HG02981 (cell line): ENCODE measurements at regions not wholly inside any gene's neighbourhood (a gene's known extent, or its start where the extent isn't known, plus 50 kb on each side); places are given as distances from the start of the nearest gene placed in this dataset.

Source experiments
- ATAC-seq: cut with Tn5 transposase; IDR thresholded peaks from one replicate; pipeline ENCODE4 v1.9.1; 2021; ENCODE audit warnings: mild to moderate bottlenecking, moderate library complexity; ENCODE audit not compliant: unreplicated experiment

DNA sequence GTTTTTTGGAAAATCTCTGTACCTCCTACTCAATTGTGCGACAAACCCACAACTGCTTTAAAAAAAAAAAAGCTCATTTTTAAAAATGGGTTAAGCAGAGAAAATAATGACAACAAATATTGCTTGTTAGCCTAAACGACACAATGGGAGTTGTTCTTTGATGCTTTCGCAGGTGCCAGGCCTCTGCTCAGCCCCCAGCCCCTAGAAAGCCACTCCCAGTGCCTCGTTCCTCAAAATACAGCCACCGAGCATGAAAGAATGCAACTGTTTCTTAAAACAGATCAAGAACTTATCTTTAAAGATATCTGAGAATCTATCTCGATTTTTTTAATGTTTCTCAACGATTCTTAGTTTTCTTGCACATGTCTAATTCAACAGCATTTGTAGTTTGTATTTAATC, 85.2 kb upstream of the PFKP start:
- no peak for ATAC-seq

DNA sequence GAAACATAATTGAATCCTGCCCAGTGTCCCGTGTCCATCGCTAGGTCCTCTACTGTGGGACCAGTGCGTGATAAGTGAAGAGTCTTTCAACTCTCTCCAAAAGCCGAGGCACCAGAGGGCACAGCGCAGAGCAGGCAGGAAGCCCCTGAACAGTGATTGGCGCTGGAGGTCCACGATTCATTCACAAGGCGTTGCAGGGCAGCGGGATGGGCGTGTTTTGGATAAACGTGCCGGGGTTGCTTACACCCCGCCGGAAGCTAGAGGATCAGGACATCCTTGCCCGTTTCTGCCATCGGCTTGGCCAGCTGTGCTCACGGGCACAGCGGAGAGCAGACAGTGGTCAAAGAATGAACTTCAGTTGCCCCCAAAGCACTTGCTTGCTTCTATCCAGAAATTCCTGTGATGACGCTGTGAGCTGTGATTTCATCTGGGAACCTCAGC, 86.0 kb upstream of the PFKP start:
- no peak for ATAC-seq

- ATAC-seq = peak; percentile 58
These were observed 86.5 kb upstream of the PFKP start for GRCh38 chr10:2980791-2981360.

GRCh38 chr10:2980116-2980515, 87.2 kb upstream of the PFKP start:
- no peak for ATAC-seq

DNA sequence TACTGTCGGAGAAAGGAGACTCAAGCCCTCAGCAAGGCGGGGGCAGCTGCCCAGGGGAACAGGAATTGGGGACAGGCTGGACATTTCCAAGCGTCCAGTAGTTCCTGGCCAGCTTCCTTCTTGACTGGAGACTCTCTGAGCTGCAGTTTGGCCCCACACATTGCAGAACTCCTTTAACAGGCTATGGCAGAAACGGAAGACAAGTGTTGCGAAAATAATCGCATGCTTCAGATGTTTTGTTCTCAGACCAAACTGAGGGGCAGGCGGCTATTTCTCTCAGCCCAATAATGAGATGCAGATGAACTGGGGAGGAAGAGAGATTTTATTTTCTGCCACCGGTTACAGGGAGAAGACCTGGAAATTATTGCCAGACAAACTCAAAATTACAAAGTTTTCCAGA, 88.0 kb upstream of the PFKP start:
- no peak for ATAC-seq

- peak; percentile 34 for ATAC-seq
These were observed 88.6 kb upstream of the PFKP start for GRCh38 chr10:2978574-2979273.

DNA sequence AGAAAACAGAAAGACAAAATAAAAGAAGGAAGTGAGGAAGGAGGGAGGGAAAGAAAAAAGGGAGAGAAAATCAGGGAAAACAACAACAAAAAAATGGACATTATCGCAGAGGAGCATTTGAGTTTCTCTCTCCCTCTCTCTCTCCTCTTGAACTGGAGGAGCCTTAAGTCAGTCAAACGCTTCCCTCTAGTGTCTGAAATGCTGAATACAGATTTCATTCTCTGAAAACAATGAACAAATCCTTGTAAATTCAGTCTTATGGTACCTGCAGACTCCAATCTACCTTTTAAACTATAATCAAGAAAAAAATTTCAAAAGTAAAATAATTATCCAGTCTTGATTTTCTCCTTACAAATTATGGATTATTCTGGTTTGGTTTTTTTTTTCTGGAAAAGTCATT, 89.2 kb upstream of the PFKP start:
- peak; percentile 44 for ATAC-seq

DNA sequence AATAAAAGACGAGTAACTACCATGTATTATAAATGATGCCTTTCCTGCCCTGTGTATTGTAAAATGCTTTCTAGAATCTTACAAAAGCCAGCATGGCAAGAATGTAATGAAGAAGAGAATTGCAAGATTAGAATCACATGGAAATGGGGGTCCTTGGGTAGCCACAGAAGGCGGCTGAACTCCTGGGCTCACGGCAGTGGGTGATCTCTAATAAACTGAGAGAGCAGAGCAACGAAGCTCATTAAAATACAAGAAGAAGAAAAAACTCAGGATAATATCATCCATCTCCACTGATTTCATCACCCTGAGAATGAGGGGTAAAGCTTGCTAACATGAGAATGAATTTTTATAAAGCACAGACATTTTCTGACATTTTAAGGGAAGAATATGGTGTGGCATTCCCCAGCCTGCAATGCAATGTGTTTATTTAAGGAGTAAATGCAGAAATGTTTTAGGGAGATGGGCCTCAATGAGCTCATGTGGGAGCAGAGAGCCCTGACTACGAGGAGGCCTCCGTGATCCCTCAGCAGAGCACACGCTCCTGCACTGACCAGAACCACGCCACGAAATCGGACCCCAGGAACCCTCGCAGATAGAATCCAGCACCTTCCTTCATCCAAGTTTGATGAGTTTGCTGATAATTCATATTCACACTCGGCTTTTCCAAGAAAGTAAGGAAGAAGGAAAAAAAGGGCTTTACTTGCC, 92.7 kb upstream of the PFKP start:
- no peak for ATAC-seq

DNA sequence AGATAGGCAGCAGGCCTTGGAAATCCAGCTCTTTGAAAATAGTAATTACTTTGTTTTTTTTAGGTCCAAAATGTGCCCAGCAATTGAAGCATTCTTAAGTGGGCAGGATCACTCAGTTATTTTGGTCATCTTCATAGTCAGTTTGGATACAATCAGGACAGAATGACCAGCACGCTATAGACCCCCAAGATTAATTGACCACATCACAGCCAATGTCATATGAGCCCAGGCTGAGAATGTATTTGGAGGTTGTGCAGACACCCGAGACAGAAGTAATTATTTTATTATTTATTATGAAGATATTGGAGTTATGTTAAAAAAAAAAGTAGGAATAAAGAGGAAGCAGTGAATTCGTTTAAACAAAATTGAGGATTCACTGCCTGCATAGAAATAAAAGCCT, 93.3 kb upstream of the PFKP start:
- ATAC-seq = no peak

DNA sequence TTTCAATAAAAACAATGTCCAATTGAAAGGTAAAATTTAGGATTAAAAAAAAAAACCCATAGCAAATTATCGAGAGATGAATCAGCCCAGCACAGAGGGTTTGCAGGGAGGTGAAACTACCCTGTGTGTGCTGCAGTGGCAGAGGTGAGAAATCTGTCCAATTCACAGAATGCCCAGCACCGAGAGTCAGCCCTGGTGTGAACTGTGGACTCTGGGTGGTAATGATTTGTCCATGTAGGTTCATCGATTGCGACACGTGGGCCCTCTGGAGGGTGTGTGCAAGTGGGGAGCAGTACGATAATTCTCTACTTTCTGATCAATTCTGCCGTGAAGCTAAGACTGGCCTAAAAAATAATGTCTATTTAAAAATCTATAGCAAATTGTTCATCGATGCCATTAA, 94.5 kb upstream of the PFKP start:
- ATAC-seq = no peak

DNA sequence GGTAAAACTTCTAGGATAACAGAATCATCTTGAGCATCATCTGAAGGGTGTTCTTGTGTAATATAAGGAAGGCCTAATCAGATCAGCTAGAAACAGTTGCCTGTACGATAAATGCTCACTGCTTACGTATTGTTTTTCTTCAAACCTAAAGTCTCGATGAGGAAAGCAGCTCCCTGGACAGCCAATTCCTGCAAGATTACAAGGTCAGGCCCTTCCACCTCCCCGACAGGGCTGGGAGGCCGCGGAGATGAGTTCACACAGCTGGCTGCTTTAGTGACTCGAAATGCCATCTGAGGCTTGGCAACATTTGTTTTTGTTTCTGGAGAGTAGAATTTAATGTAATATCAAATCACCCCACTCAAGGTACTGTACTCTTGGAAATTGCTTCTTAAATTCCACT, 95.1 kb upstream of the PFKP start:
- ATAC-seq = no peak

DNA sequence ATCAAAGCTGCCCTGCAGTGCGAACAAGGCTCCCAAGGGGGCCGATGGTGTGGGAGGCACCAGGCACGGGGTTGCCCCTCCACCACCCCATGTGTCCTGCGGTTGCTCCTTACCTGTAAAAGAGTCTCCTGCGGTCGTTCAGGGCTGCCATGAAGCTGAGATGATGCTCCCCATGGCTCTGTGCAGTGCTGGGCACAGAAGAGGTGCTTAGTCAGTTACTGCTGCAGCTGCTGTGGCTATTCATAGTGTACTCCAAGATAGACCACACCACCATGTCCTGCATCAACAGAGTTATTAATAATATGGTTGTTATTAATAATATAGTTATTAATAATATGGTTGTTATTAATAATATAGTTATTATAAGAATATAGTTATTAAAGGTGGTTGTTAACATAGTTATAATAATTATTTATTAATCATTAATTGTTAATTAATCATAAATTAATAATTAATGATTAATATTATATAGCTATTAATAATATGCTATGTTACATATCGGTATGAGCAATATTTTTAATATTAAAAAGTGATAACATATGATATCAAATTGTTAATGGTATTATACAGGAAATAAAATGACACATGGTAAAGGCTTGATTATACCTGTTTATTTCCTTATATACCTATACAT, 97.0 kb upstream of the PFKP start:
- ATAC-seq = no peak

DNA sequence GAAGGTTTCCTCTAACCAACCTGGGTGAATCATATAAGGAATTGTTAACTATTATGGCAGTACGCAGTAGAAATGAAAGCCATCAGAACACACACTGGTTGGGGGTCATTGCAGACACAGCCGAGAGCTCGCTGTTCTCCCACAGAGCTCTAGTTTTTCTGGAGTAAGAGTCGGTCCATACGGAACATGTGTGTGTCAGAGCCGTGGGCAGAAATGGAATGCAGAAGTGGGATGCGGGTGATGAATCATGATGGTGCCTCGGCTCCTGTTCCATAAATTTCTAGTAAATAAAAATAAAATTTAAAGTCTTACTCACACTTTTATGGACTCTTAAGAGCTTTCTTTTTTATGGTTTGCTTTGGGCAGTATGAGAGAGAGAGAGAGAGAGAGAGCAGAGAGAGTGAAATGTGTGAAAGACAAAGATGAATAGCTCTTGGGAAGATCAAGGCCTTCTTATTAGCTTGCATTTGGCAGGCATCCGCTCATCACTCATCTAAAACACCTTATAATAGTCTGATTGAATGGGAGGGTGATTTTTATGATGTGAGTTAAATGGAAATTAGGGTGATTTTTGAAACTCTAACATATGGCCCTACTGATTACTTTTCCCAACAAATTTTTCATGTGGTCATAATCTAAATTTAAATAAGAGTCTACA, 98.8 kb upstream of the PFKP start:
- ATAC-seq = no peak

DNA sequence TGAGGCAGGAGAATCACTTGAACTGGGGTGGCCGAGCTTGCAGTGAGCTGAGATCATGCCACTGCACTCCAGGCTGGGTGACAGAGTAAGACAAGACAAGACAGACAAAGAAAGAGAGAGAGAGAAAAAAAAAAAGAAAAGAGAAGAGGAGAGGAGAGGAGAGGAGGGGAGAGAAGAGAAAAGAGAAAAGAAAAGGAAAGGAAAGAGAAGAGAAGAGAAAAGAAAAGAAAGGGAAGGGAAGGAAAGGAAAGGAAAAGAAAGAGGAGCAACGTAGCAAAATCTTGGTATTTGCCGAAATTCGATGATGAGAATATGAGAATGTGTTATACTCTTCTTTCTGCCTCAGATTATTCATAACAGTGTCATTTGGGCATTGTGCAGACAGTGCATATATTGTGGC, 101.2 kb upstream of the PFKP start:
- no peak for ATAC-seq

DNA sequence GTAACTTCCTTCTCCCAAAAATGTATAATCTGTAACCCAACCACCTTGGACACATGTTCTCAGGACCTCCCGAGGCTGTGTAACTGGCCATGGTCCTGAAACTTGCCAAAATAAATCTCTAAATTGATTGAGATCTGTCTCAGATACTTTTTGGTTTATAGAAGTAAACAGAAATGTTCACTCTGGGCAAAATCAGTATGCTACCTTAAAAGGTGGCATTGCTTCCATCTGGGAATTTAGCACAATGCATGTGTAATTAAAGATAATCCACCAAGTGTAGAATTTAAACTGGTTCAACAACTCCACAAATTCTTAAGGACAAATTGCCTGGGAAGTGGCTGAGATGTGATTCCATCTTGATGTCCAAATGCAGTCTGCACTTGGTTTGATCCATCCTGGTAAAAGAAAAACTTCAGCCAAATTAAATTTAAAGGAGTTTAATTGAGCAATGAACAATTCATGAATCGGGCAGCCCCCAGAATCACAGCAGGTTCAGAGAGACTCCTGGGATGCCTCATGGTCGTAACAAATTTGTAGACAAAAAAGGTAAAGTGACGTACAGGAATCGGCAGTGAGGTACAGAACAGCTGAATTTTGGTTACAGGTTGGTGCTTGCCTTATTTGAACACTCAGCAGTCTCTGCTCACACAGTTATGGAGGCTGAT, 102.6 kb upstream of the PFKP start:
- ATAC-seq = no peak

DNA sequence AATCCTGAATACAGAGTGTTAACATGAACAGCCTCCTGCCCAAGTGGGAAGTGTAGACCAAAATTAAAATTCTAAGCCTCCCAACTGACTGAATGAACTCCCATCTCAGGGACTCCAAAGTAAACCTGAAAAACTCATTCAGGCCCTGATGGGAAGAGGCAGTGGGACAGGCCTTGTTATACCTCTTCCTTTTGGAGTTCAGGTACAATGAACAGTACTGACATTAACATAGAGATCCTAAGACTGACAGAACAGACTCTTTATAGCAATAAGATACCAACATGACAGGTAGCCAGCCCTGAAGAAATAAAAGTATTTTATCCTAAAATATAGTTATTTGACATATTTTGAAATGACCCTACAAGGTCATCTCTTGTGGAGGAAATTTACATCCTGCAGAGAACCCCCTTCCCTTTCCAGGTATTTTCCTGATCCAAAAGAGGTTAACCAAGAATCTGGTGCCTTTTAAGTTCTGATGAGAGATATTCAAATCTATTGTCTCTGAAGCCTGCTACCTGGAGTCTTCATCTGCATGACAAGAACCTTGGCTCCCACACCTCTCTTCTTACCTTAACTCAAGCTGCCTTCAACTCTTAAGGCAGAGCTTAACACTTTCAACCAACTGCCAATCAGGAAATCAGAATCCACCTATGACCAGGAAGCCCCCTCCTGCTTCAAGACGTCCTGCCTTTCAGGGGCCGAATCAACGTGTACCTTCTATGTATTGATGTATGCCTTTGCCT, 103.3 kb upstream of the PFKP start:
- ATAC-seq = no peak

DNA sequence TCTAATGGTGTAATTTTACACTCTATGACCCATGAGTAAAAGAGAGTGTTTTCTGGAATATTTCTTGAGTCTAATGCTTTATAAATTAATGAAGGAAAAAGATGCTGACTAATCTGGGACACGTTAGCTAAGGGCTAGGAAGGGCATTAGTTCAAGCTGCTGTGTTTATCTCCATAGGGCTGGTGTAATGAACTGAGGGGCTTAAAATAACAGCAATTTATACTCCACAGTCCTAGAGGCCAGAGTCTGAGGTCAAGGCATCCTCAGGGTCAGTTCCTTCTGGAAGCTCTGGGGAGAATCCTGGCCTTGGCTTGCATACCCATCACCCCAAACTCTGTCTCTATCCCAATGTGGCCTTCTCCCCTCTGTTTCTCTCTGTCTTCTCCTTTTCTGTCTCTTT, 105.2 kb upstream of the PFKP start:
- ATAC-seq = no peak

- ATAC-seq = no peak
These were observed 108.7 kb upstream of the PFKP start for GRCh38 chr10:2958659-2959058.

DNA sequence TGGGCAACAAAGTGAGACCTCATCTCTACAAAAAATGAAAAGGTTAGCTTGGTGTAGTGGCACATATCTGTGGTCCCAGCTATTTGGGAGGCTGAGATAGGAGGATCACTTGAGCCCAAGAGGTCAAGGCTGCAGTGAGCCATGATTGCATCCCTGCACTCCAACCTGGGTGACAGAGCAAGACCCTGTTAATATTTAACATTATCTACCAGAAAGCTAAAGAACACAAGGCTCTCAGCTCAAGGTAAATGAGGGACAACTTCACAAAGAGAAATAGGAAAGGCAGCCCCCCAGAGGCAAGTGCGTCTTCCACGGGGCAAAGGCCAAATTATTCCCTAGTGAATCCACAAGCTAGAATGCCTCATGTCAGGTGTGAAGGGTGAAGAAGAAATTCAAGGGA, 109.6 kb upstream of the PFKP start:
- no peak for ATAC-seq

GRCh38 chr10:2955064-2955463, 112.3 kb upstream of the PFKP start:
- no peak for ATAC-seq
